Naive thymus-derived CD4-positive, alpha-beta T cell (primary cell): ENCODE measurements at regions not wholly inside any gene's neighbourhood (a gene's known extent, or its start where the extent isn't known, plus 50 kb on each side); places are given as distances from the start of the nearest gene placed in this dataset.

Source experiments
- ATAC-seq: fragments of 150-1000 bp; cut with Tn5 transposase; 2 replicates; pipeline ENCODE4 v1.10.0; 2021; ENCODE audit warnings: mild to moderate bottlenecking, moderate library complexity
- CTCF ChIA-PET: fragments of 350-600 bp; sonication (Branson Sonifier 250); formaldehyde crosslinking; loops from one replicate; lab custom pipeline; 2021; ENCODE audit warnings: antibody characterized with exemption; lab: Charles Lee
- POLR2A ChIA-PET: fragments of 350-600 bp; sonication (Branson Sonifier 250); formaldehyde crosslinking; loops from one replicate; lab custom pipeline; 2021; ENCODE audit warnings: antibody characterized with exemption, inconsistent platforms; lab: Charles Lee
- DNase-seq, 9 donors: peaks; one replicate each; pipeline versions ENCODE4 v3.0.0 to v3.0.0-alpha.2; 2020 to 2022; ENCODE audit warnings: mixed read lengths in 1 of 9
- H3K27ac ChIP-seq: one replicate; pipeline ENCODE4 v1.7.0; 2013; ENCODE audit warnings: mild to moderate bottlenecking, low read depth, low read length, moderate library complexity
- H3K27me3 ChIP-seq, 2 donors: one replicate each; pipeline ENCODE4 v1.7.0; 2013; ENCODE audit warnings: low read length in 2 of 2, mild to moderate bottlenecking in 2 of 2, moderate library complexity in 2 of 2; ENCODE audit not compliant: control insufficient read depth in 2 of 2, insufficient read depth in 2 of 2
- H3K36me3 ChIP-seq, 3 experiments: 1 replicate in 2 of 3; 2 replicates in 1 of 3; pipeline ENCODE4 v1.7.0; 2013; ENCODE audit warnings: low read length in 3 of 3, mild to moderate bottlenecking in 3 of 3, moderate library complexity in 1 of 3; ENCODE audit not compliant: insufficient read depth in 3 of 3, control insufficient read depth in 2 of 3
- H3K4me1 ChIP-seq, 2 donors: one replicate each; pipeline ENCODE4 v1.7.0; 2013; ENCODE audit warnings: low read length in 2 of 2, mild to moderate bottlenecking in 2 of 2, moderate library complexity in 1 of 2; ENCODE audit not compliant: control insufficient read depth in 2 of 2, insufficient read depth in 2 of 2
- H3K4me3 ChIP-seq: 2 replicates; pipeline ENCODE4 v1.7.0; 2013; ENCODE audit warnings: mild to moderate bottlenecking, low read length
- H3K9me3 ChIP-seq, 3 experiments: 1 replicate in 2 of 3; 2 replicates in 1 of 3; pipeline ENCODE4 v1.7.0; 2013; ENCODE audit warnings: low read length in 3 of 3; ENCODE audit not compliant: control insufficient read depth in 2 of 3
- H3K27ac Mint-ChIP-seq, 9 donors: one replicate each; pipeline ENCODE4 v1.8.0; 2020 to 2022; ENCODE audit warnings: mixed read lengths in 9 of 9, mild to moderate bottlenecking in 8 of 9, moderate library complexity in 5 of 9, inconsistent platforms in 2 of 9
- H3K27me3 Mint-ChIP-seq, 5 donors: one replicate each; pipeline ENCODE4 v1.8.0; 2021 to 2022; ENCODE audit warnings: mixed read lengths in 5 of 5, mild to moderate bottlenecking in 1 of 5
- H3K36me3 Mint-ChIP-seq, 5 donors: one replicate each; pipeline ENCODE4 v1.8.0; 2020 to 2022; ENCODE audit warnings: mixed read lengths in 5 of 5, mild to moderate bottlenecking in 3 of 5, inconsistent platforms in 1 of 5
- H3K4me1 Mint-ChIP-seq, 7 donors: one replicate each; pipeline ENCODE4 v1.8.0; 2020 to 2022; ENCODE audit warnings: mixed read lengths in 7 of 7, mild to moderate bottlenecking in 3 of 7, inconsistent platforms in 1 of 7
- H3K4me3 Mint-ChIP-seq, 10 donors: one replicate each; pipeline ENCODE4 v1.8.0; 2020 to 2022; ENCODE audit warnings: mild to moderate bottlenecking in 10 of 10, mixed read lengths in 10 of 10, moderate library complexity in 6 of 10, inconsistent platforms in 2 of 10
- H3K9me3 Mint-ChIP-seq, 11 donors: one replicate each; pipeline ENCODE4 v1.8.0; 2020 to 2022; ENCODE audit warnings: mixed read lengths in 11 of 11, mild to moderate bottlenecking in 4 of 11, inconsistent platforms in 1 of 11, moderate library complexity in 1 of 11
- intact Hi-C, 2 donors: fragments of 100-400 bp; cut with micrococcal nuclease; formaldehyde crosslinking; loops; one replicate each; pipeline ENCODE4 v1.15.1; 2023

GRCh38 chr2:8211384-8211783 lies 470.5 kb upstream of the ID2 start:
- no peak for DNase-seq

GRCh38 chr2:8212239-8212638 lies 469.6 kb upstream of the ID2 start:
- ATAC-seq = no peak
- H3K36me3 Mint-ChIP-seq = peaks cover 0 to 23% (median 3%) of the 10 kb centered on the region in 5 donors
- H3K4me3 Mint-ChIP-seq = no peak overlapping the region
- no peak for DNase-seq
- ChIA-PET CTCF (no interaction called here), POLR2A (no interaction called here)
- H3K4me1 Mint-ChIP-seq = peaks cover 0 to 7% (median 0%) of the 10 kb centered on the region in 7 donors
- no peaks in the 10 kb centered on the region for H3K9me3 ChIP-seq
- no peaks in the 10 kb centered on the region for H3K27me3 ChIP-seq
- no peaks in the 10 kb centered on the region for H3K4me1 ChIP-seq
- H3K36me3 ChIP-seq = no peaks in the 10 kb centered on the region
- intact Hi-C loops = no loop called here
- no peak overlapping the region for H3K27ac Mint-ChIP-seq
- H3K9me3 Mint-ChIP-seq = peaks cover 0 to 25% (median 9%) of the 10 kb centered on the region in 11 donors
- no peak overlapping the region for H3K27ac ChIP-seq
- H3K4me3 ChIP-seq = no peak overlapping the region
- H3K27me3 Mint-ChIP-seq = peaks cover 0 to 10% (median 0%) of the 10 kb centered on the region in 5 donors

More at GRCh38 chr2:8211384-8211783, 470.5 kb upstream of the ID2 start:
- Mint-ChIP-seq H3K36me3 (peaks cover 0 to 23% (median 3%) of the 10 kb centered on the region in 5 donors), H3K4me1 (peaks cover 0 to 7% (median 0%) of the 10 kb centered on the region in 7 donors), H3K4me3 (no peak overlapping the region), H3K9me3 (peaks cover 0 to 28% (median 13%) of the 10 kb centered on the region in 11 donors), H3K27me3 (peaks cover 0 to 12% (median 0%) of the 10 kb centered on the region in 5 donors), H3K27ac (no peak overlapping the region)
- Histone ChIP-seq H3K27me3 (no peaks in the 10 kb centered on the region), H3K27ac (no peak overlapping the region), H3K4me3 (no peak overlapping the region), H3K4me1 (no peaks in the 10 kb centered on the region), H3K9me3 (no peaks in the 10 kb centered on the region), H3K36me3 (no peaks in the 10 kb centered on the region)
- intact Hi-C loops = no loop called here
- no peak for ATAC-seq
- CTCF ChIA-PET = no interaction called here
- POLR2A ChIA-PET = no interaction called here

- ChIA-PET CTCF (no interaction called here), POLR2A (no interaction called here)
- H3K27me3 ChIP-seq = no peaks in the 10 kb centered on the region
- intact Hi-C loops = no loop called here
- no peak overlapping the region for H3K4me3 Mint-ChIP-seq
- H3K27ac Mint-ChIP-seq = no peak overlapping the region
- H3K36me3 Mint-ChIP-seq = peaks cover 0 to 15% (median 0%) of the 10 kb centered on the region in 5 donors
- no peaks in the 10 kb centered on the region for H3K9me3 ChIP-seq
- H3K4me1 ChIP-seq = no peaks in the 10 kb centered on the region
- H3K4me3 ChIP-seq = no peak overlapping the region
- no peak for DNase-seq
- no peak overlapping the region for H3K27ac ChIP-seq
- no peak for ATAC-seq
- H3K9me3 Mint-ChIP-seq = peaks cover 0 to 16% (median 2%) of the 10 kb centered on the region in 11 donors
- H3K27me3 Mint-ChIP-seq = peaks cover 0 to 7% (median 0%) of the 10 kb centered on the region in 5 donors
- H3K4me1 Mint-ChIP-seq = peaks cover 0 to 7% (median 0%) of the 10 kb centered on the region in 7 donors
- H3K36me3 ChIP-seq = no peaks in the 10 kb centered on the region
Observed at GRCh38 chr2:8214036-8214615, 467.7 kb upstream of the ID2 start.

GRCh38 chr2:8215159-8215863 lies 466.5 kb upstream of the ID2 start:
- peaks cover 0 to 12% (median 0%) of the 10 kb centered on the region in 11 donors for H3K9me3 Mint-ChIP-seq
- H3K36me3 Mint-ChIP-seq = peaks cover 0 to 11% (median 0%) of the 10 kb centered on the region in 5 donors
- no peak for ATAC-seq

GRCh38 chr2:8215982-8216381 lies 465.9 kb upstream of the ID2 start:
- Mint-ChIP-seq H3K4me1 (peaks cover 0 to 7% (median 0%) of the 10 kb centered on the region in 7 donors), H3K4me3 (no peak overlapping the region), H3K27me3 (peaks cover 0 to 7% (median 0%) of the 10 kb centered on the region in 5 donors), H3K9me3 (peaks cover 0 to 12% (median 0%) of the 10 kb centered on the region in 11 donors), H3K36me3 (peaks cover 0 to 11% (median 0%) of the 10 kb centered on the region in 5 donors), H3K27ac (no peak overlapping the region)
- ATAC-seq (no peak), DNase-seq (no peak)
- Histone ChIP-seq H3K4me1 (no peaks in the 10 kb centered on the region), H3K36me3 (no peaks in the 10 kb centered on the region), H3K9me3 (no peaks in the 10 kb centered on the region), H3K27me3 (no peaks in the 10 kb centered on the region), H3K27ac (no peak overlapping the region), H3K4me3 (no peak overlapping the region)
- POLR2A ChIA-PET = no interaction called here
- intact Hi-C loops = no loop called here
- CTCF ChIA-PET = no interaction called here

More at GRCh38 chr2:8215159-8215863, 466.5 kb upstream of the ID2 start:
- no peak overlapping the region for H3K27ac ChIP-seq
- H3K27me3 ChIP-seq = no peaks in the 10 kb centered on the region
- H3K4me3 ChIP-seq = no peak overlapping the region
- Mint-ChIP-seq H3K4me1 (peaks cover 0 to 7% (median 0%) of the 10 kb centered on the region in 7 donors), H3K27ac (no peak overlapping the region), H3K27me3 (peaks cover 0 to 7% (median 0%) of the 10 kb centered on the region in 5 donors), H3K4me3 (no peak overlapping the region)
- ChIA-PET CTCF (no interaction called here), POLR2A (no interaction called here)
- intact Hi-C loops = no loop called here
- no peak for DNase-seq
- no peaks in the 10 kb centered on the region for H3K36me3 ChIP-seq
- no peaks in the 10 kb centered on the region for H3K4me1 ChIP-seq
- no peaks in the 10 kb centered on the region for H3K9me3 ChIP-seq

- H3K27me3 Mint-ChIP-seq = peaks cover 0 to 7% (median 0%) of the 10 kb centered on the region in 5 donors
- no peaks in the 10 kb centered on the region for H3K4me1 ChIP-seq
- peaks cover 0 to 11% (median 0%) of the 10 kb centered on the region in 5 donors for H3K36me3 Mint-ChIP-seq
- ChIA-PET CTCF (interaction anchor here (0.7 kb wide), 1 partner anchor 58 kb away, joined by 5 read pairs; no protein-coding TSS in a partner anchor), POLR2A (no interaction called here)
- no peak overlapping the region for H3K27ac Mint-ChIP-seq
- H3K4me1 Mint-ChIP-seq = peaks cover 0 to 7% (median 0%) of the 10 kb centered on the region in 7 donors
- H3K27me3 ChIP-seq = no peaks in the 10 kb centered on the region
- no peak overlapping the region for H3K4me3 ChIP-seq
- ATAC-seq (no peak), DNase-seq (no peak)
- no peaks in the 10 kb centered on the region for H3K36me3 ChIP-seq
- intact Hi-C loops = no loop called here
- peaks cover 0 to 12% (median 0%) of the 10 kb centered on the region in 11 donors for H3K9me3 Mint-ChIP-seq
- no peak overlapping the region for H3K4me3 Mint-ChIP-seq
- H3K9me3 ChIP-seq = no peaks in the 10 kb centered on the region
- no peak overlapping the region for H3K27ac ChIP-seq
Observed at GRCh38 chr2:8216397-8216796, 465.5 kb upstream of the ID2 start.
